GM18867 (cell line): ENCODE measurements at regions not wholly inside any gene's neighbourhood (a gene's known extent, or its start where the extent isn't known, plus 50 kb on each side); places are given as distances from the start of the nearest gene placed in this dataset.
"Not testable (repeated sequence)": the region's sequence is repeated elsewhere in the genome, so short reads cannot be mapped to it uniquely, and the experiment has no call there.

Source experiments
- ATAC-seq: cut with Tn5 transposase; IDR thresholded peaks from one replicate; pipeline ENCODE4 v1.9.1; 2021; ENCODE audit warnings: mild to moderate bottlenecking, moderate library complexity; ENCODE audit not compliant: unreplicated experiment

GRCh38 chr4:25981749-25982148 is 67.7 kb downstream of the SMIM20 start:
- no peak for ATAC-seq

GRCh38 chr4:25982962-25983361 is 68.9 kb downstream of the SMIM20 start:
- ATAC-seq = no peak

GRCh38 chr4:25984266-25984665 is 70.2 kb downstream of the SMIM20 start:
- no peak for ATAC-seq

DNA sequence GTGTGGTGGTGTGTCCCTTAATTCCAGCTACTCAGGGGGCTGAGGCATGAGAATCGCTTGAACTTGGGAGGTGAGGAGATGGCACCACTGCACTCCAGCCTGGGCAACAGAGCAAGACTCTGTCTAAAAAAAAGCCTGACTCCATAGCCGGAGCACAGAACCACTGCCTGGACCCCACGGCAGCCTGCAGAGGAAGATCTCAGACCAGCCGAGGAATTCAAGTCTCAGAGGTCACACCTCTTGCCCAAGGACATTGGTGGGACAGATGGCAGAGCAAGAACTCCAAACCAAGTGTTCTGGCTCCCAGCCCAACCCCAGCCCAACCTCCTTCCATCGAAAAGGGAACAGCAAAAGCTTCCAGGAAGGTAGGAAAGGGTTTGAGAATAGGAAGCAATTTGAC is 70.8 kb downstream of the SMIM20 start:
- ATAC-seq = no peak

DNA sequence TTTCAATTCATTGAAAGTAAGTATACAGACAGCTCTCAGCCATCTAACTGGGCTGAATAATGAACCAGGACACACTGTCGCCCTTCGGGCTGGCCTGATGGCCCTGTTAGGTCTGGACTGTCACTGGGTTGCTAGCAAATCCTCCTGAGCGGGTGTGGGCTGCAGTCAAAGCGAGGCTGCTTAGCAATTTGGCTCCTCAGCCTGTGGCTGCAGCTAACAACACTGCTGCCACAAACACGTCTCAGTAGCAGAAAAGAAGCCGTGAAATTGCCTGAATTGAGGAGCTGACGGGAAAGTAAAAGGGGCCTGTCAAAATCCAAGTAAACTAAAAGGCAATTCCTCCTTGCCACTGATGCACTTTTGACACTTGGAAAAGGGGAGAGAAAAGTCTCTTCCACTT is 72.8 kb downstream of the SMIM20 start:
- no peak for ATAC-seq

- no peak for ATAC-seq
Observed at GRCh38 chr4:25991340-25991739, 77.3 kb downstream of the SMIM20 start.

DNA sequence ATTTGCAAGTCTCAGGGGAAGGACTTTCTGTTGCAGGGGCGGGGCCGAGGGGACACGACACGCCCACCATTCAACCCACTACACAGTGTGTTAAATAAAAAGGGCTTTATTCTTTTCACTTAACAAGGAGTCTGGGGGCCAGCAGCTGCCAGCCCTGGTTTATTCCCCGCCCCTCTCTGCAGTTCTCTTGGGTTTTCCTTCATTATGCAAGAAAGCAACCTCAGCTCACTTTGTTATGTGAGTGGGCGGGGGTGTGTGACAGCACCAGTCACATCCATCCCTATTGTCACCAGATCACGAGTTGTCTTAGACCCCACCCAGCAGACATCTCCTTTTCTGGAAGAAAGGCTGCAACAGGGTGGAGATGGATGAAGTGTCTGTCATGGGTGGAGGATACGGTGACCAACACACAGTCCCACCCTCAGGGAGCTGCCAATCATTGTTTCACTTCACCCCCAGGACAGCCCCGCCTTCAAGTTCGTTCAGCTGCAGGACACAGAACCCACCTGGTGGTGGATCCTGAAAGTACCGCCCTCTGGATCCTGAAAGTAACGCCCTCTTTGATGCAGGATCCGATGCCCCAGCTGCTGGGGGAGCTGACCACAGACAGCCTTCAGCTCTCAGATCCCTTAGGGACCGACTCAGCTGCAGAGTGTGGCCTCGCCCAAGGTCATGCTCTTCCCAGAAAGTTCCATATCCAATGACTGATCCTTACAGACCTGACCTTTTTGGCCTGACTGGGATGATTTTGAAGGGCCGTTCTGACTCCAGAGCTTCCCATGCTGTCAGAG is 79.6 kb downstream of the SMIM20 start:
- ATAC-seq = peak; percentile 76

DNA sequence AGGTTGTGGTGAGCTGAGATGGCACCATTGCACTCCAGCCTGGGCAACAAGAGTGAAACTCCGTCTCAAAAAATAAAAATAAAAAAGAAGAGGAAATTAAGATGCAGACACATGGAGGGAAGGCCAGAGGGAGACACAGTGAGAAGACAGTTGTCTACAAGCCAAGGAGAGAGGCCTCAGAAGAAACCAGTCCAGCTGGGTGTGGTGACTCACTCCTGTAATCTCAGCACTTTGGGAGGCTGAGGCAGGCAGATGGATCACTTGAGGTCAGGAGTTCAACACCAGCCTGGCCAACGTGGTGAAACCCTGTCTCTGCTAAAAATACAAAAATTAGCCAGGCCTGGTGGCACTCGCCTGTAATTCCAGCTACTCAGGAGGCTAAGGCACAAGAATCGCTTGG is 80.6 kb downstream of the SMIM20 start:
- ATAC-seq = not testable (repeated sequence)

- no peak for ATAC-seq
Observed at GRCh38 chr4:26000274-26000950, 86.4 kb downstream of the SMIM20 start.

GRCh38 chr4:26001413-26001812 is 87.4 kb downstream of the SMIM20 start:
- no peak for ATAC-seq

DNA sequence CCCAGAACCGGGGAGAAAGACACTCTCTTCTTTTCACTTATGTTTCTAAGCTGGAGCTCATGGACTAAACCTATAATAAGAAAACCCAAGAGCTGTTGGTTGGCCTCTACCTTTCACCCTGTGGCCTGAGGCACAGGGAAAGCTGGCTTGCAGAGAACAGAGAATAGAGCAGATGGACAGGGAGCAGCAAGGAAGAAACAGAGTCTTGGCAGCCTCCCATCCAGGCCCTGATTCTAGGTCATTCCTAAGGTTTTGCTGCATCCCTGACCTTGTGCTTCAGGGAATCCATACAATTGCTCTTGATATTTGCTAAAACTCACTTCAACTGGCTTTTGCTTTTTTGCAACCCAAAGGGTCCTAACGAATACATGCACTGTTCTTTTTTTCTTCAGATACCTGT is 87.8 kb downstream of the SMIM20 start:
- ATAC-seq = no peak

DNA sequence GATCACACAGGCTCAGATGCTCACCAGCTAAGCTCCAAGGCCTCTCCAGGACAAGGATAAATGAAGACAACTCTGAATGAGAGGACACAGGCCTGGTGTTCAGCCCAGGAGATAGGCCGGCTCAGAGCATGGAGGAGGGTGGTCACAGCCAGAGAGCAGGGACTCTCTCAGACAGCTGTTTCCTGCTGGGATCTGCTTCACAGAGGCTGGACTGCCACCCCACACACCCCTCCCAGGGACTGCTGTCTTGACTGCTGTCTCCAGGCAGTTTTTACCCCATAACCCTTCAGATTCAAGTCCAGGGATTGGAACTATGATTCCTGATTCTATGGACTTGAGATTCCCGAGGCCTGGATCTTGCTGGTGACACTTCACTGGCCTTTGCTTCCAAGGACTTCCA is 89.0 kb downstream of the SMIM20 start:
- no peak for ATAC-seq

GRCh38 chr4:26004290-26004689 is 90.3 kb downstream of the SMIM20 start:
- ATAC-seq = no peak

DNA sequence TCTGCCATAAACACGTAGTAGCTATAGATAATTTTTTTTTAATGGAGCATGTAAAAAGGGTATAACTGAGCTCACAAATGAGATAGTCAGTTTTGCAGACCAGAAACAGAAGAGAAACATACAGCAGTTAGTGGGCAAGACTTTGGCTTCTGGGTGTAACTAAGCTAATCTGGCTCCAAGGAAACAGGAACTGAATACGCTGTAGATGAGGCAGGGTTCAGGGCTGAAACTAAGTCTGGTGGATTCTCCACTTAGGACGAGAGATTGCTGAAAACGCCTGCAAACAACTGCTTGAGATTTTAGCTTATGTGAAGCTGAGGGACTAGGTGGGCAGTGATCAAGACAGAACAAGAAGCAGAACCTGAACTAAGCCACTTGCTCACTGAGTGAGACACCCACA is 91.7 kb downstream of the SMIM20 start:
- ATAC-seq = no peak

DNA sequence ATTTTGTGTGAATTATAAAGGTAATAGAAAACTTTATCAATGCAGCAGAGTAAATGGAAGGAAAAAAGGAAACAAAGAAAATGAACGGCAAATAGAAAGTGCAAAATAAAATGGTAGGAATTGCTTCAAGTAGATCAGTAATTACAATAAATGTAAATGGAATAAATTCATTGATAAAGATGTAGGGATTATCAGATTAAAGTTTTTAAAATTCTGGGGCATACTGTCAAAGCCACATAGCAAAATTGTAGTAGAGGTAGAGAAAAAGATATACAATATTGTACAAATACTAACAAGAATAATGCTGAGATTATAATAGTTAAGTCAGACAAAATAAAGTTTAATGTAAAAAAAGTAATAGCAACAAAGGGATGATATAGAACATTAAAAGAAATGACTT is 94.7 kb downstream of the SMIM20 start:
- ATAC-seq = no peak

- no peak for ATAC-seq
Observed at GRCh38 chr4:26009502-26009901, 95.5 kb downstream of the SMIM20 start.

DNA sequence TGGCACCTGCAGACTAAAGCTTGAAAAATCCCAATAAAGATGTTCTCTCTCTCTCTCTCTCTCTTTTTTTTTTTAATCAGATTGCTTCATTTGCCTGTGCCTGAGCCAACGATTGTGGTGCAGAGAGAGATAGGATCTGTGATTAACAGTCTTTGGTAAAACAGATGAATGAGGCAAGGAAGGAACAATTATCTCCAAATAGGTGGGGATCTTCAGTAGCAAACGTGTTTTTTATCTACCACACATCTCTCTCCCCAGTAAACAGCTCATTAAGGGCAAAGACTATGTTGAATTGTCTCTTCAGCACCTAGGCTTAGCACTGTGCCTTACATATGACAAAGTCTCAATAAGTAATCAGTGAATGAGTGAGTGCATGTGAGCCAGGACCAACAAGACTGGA is 96.3 kb downstream of the SMIM20 start:
- no peak for ATAC-seq

- no peak for ATAC-seq
Observed at GRCh38 chr4:26013629-26014028, 99.6 kb downstream of the SMIM20 start.

GRCh38 chr4:26015133-26015651 is 101.2 kb downstream of the SMIM20 start:
- no peak for ATAC-seq

DNA sequence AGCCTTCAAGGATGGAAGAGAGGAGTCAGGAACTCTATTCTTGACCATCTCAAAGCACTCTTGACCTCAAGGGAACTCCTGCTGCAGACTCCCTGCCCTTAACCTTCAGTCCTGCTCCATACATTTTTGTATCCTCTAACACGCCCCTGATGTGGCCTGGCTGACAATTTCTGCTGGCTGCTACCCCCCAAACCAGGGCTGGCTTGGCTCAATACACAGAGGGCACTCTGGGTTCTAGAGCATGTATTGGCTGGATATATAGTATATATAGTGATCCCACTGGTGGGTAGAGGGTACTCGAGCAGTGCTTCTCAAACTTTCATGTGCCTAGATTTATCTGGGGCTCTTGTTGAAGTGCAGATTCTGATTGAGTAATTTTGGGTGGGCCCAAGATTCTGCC is 101.9 kb downstream of the SMIM20 start:
- no peak for ATAC-seq

- no peak for ATAC-seq
Observed at GRCh38 chr4:26017531-26017930, 103.5 kb downstream of the SMIM20 start.

- ATAC-seq = not testable (repeated sequence)
Observed at GRCh38 chr4:26017961-26018700, 104.1 kb downstream of the SMIM20 start.
